Testis (tissue), 2 donors: ENCODE measurements at regions not wholly inside any gene's neighbourhood (a gene's known extent, or its start where the extent isn't known, plus 50 kb on each side); places are given as distances from the start of the nearest gene placed in this dataset.

Experiments used
- CTCF ChIP-seq, 3 experiments: fragments of 450-650 bp in 2 of 3; fragments of 200-600 bp in 1 of 3; sonication (generic) in 1 of 3; IDR thresholded peaks; one replicate each; pipeline ENCODE4 v1.5.1; 2016 to 2019; ENCODE audit warnings: antibody characterized with exemption in 3 of 3, mild to moderate bottlenecking in 2 of 3, moderate library complexity in 1 of 3
- POLR2A ChIP-seq: fragments of 450-650 bp; IDR thresholded peaks from one replicate; pipeline ENCODE4 v1.6.1; 2017; ENCODE audit warnings: antibody characterized with exemption, mild to moderate bottlenecking, moderate library complexity

GRCh38 chr5:162668926-162669325 lies 601.4 kb downstream of the GABRG2 start:
- TF ChIP-seq POLR2A: no peak
- no peak for TF ChIP-seq CTCF (IDR thresholded peaks at IDR 0.05)
